Epithelial cell of proximal tubule (primary cell): ENCODE measurements at regions not wholly inside any gene's neighbourhood (a gene's known extent, or its start where the extent isn't known, plus 50 kb on each side); places are given as distances from the start of the nearest gene placed in this dataset.

Source experiments
- DNase-seq: peaks from one replicate; pipeline ENCODE4 v3.0.0-alpha.2; 2011; ENCODE audit warnings: low read depth
- H3K4me3 ChIP-seq: 2 replicates; pipeline ENCODE4 v1.5.1; 2011; ENCODE audit warnings: low read depth, mild to moderate bottlenecking, low read length
- CTCF ChIP-seq: conservative IDR thresholded peaks from 2 replicates; pipeline ENCODE4 v1.5.1; 2012; ENCODE audit warnings: low read depth, mild to moderate bottlenecking, low read length

GRCh38 chr9:126017758-126018157, 270.6 kb downstream of the PBX3 start:
- no peak overlapping the region for H3K4me3 ChIP-seq
- no peak for TF ChIP-seq CTCF
- DNase-seq = no peak

GRCh38 chr9:126020836-126021235, 273.7 kb downstream of the PBX3 start:
- H3K4me3 ChIP-seq = no peak overlapping the region
- no peak for DNase-seq
- TF ChIP-seq CTCF = no peak

- no peak overlapping the region for H3K4me3 ChIP-seq
- no peak for TF ChIP-seq CTCF
- no peak for DNase-seq
Measured at GRCh38 chr9:126023962-126024361, 276.8 kb downstream of the PBX3 start.

- no peak for DNase-seq
- TF ChIP-seq CTCF = no peak
- H3K4me3 ChIP-seq = no peak overlapping the region
Measured at GRCh38 chr9:126024581-126025230, 277.5 kb downstream of the PBX3 start.

- no peak for TF ChIP-seq CTCF
- no peak for DNase-seq
- no peak overlapping the region for H3K4me3 ChIP-seq
Measured at GRCh38 chr9:126025991-126026390, 278.8 kb downstream of the PBX3 start.

GRCh38 chr9:126027566-126027965, 280.4 kb downstream of the PBX3 start:
- no peak overlapping the region for H3K4me3 ChIP-seq
- no peak for TF ChIP-seq CTCF
- DNase-seq = no peak

- H3K4me3 ChIP-seq = no peak overlapping the region
- DNase-seq = no peak
- no peak for TF ChIP-seq CTCF
Measured at GRCh38 chr9:126028746-126029145, 281.6 kb downstream of the PBX3 start.
